ENCODE measurements at regions not wholly inside any gene's neighbourhood (a gene's known extent, or its start where the extent isn't known, plus 50 kb on each side); places are given as distances from the start of the nearest gene placed in this dataset.

DNA sequence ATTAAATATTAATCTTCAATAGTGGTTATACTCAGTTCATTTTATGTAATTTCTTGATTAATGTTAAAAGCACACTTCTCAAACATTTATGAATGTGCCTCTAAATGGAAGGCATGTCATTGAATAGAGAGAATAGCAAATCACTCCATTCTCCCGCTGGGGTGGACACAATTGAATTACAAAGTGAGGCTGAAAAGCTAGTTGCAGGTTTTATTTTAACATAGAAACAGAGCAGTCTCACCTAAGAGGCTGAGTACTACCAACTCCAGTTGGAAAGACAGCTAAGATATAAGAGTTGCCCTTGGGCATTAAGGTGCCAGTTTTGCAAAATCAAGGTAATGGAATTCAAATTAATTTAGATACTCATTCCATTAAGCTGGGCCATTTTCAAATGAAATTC, 147.2 kb downstream of the PCSK1 start:
- 100% methylated on average over 1 of the region's 1 CpG for WGBS (ENCODE audit: insufficient coverage)
- Histone ChIP-seq H3K27ac (ENCODE audit: low read length) (no peak overlapping the region), H3K4me1 (ENCODE audit: control insufficient read depth, insufficient read depth, low read length) (no peaks in the 10 kb centered on the region), H3K27me3 (ENCODE audit: control insufficient read depth, insufficient read depth, low read length) (no peaks in the 10 kb centered on the region), H3K4me3 (ENCODE audit: low read length) (no peak overlapping the region), H3K36me3 (ENCODE audit: control insufficient read depth, insufficient read depth, low read length) (no peaks in the 10 kb centered on the region), H3K9me3 (replicated peaks; ENCODE audit: control insufficient read depth, low read depth, low read length) (no peaks in the 10 kb centered on the region)
- no peak for DNase-seq

GRCh38 chr5:96284727-96285389, 148.2 kb downstream of the PCSK1 start:
- DNase-seq = no peak
- Histone ChIP-seq H3K27ac (ENCODE audit: low read length) (no peak overlapping the region), H3K4me3 (ENCODE audit: low read length) (no peak overlapping the region), H3K4me1 (ENCODE audit: control insufficient read depth, insufficient read depth, low read length) (no peaks in the 10 kb centered on the region), H3K36me3 (ENCODE audit: control insufficient read depth, insufficient read depth, low read length) (no peaks in the 10 kb centered on the region), H3K27me3 (ENCODE audit: control insufficient read depth, insufficient read depth, low read length) (no peaks in the 10 kb centered on the region), H3K9me3 (replicated peaks; ENCODE audit: control insufficient read depth, low read depth, low read length) (no peaks in the 10 kb centered on the region)
- WGBS (ENCODE audit: insufficient coverage) = no CpG with 5 or more reads among the region's 4 CpGs

- H3K4me3 ChIP-seq (ENCODE audit: low read length) = no peak overlapping the region
- no peak overlapping the region for H3K27ac ChIP-seq (ENCODE audit: low read length)
- H3K27me3 ChIP-seq (ENCODE audit: control insufficient read depth, insufficient read depth, low read length) = no peaks in the 10 kb centered on the region
- H3K9me3 ChIP-seq (replicated peaks; ENCODE audit: control insufficient read depth, low read depth, low read length) = no peaks in the 10 kb centered on the region
- no peak for DNase-seq
- no peaks in the 10 kb centered on the region for H3K36me3 ChIP-seq (ENCODE audit: control insufficient read depth, insufficient read depth, low read length)
- WGBS (ENCODE audit: insufficient coverage) = no CpG with 5 or more reads among the region's 5 CpGs
- H3K4me1 ChIP-seq (ENCODE audit: control insufficient read depth, insufficient read depth, low read length) = peaks cover 2% of the 10 kb centered on the region
Measured at GRCh38 chr5:96283589-96283988, 149.5 kb downstream of the PCSK1 start.

DNA sequence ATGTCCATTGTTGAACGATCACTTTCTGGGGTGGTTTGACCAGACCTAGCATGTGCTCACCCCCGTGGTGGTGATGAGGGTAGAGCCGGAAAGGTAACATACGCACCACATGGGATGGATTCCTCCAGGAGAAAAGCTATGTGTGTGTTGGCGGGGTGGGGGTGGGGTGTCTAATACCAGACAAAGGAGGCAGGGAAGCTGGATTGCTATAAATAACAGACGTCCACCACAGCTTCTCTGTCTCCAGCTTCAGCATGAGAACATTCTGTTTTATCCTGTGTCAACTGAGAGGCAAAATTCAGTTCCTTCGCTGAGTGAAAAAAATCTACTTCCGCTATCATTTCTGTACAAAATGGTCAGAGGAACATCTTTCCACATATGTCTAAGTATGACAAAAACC, 151.0 kb downstream of the PCSK1 start:
- 90% methylated on average over 4 of the region's 8 CpGs for WGBS (ENCODE audit: insufficient coverage)
- peaks cover 5% of the 10 kb centered on the region for H3K4me1 ChIP-seq (ENCODE audit: control insufficient read depth, insufficient read depth, low read length)
- no peaks in the 10 kb centered on the region for H3K27me3 ChIP-seq (ENCODE audit: control insufficient read depth, insufficient read depth, low read length)
- no peak overlapping the region for H3K27ac ChIP-seq (ENCODE audit: low read length)
- no peaks in the 10 kb centered on the region for H3K36me3 ChIP-seq (ENCODE audit: control insufficient read depth, insufficient read depth, low read length)
- H3K9me3 ChIP-seq (replicated peaks; ENCODE audit: control insufficient read depth, low read depth, low read length) = no peaks in the 10 kb centered on the region
- no peak for DNase-seq
- no peak overlapping the region for H3K4me3 ChIP-seq (ENCODE audit: low read length)

DNA sequence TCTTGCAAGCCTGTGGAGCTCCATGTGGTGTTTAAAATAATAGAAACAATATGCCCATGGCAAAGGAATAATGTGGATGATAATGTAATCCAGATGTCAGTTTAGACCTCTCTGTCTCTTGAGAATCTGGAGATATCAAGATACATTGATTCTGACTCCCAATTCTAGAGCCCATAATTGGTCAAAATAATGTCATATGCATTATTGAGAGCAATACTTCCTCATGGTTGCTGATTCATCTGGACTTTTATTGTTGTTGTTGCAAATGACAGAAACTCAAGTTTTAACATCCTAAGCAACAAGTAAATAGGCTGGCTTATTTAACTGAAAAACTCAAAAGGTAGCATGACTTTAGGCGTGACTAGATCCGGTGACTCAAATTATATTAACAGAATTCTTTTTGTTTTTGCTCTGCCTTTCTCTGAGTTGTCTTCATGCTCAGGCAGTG, 152.1 kb downstream of the PCSK1 start:
- peaks cover 5% of the 10 kb centered on the region for H3K4me1 ChIP-seq (ENCODE audit: control insufficient read depth, insufficient read depth, low read length)
- H3K27ac ChIP-seq (ENCODE audit: low read length) = no peak overlapping the region
- no peaks in the 10 kb centered on the region for H3K36me3 ChIP-seq (ENCODE audit: control insufficient read depth, insufficient read depth, low read length)
- H3K9me3 ChIP-seq (replicated peaks; ENCODE audit: control insufficient read depth, low read depth, low read length) = no peaks in the 10 kb centered on the region
- no peak overlapping the region for H3K4me3 ChIP-seq (ENCODE audit: low read length)
- DNase-seq = no peak
- no CpG with 5 or more reads among the region's 2 CpGs for WGBS (ENCODE audit: insufficient coverage)
- H3K27me3 ChIP-seq (ENCODE audit: control insufficient read depth, insufficient read depth, low read length) = no peaks in the 10 kb centered on the region

GRCh38 chr5:96279801-96280542, 153.1 kb downstream of the PCSK1 start:
- DNase-seq = no peak
- WGBS (ENCODE audit: insufficient coverage) = no CpG with 5 or more reads among the region's 6 CpGs
- no peak overlapping the region for H3K27ac ChIP-seq (ENCODE audit: low read length)
- H3K27me3 ChIP-seq (ENCODE audit: control insufficient read depth, insufficient read depth, low read length) = no peaks in the 10 kb centered on the region
- H3K4me1 ChIP-seq (ENCODE audit: control insufficient read depth, insufficient read depth, low read length) = peaks cover 5% of the 10 kb centered on the region
- no peaks in the 10 kb centered on the region for H3K9me3 ChIP-seq (replicated peaks; ENCODE audit: control insufficient read depth, low read depth, low read length)
- H3K36me3 ChIP-seq (ENCODE audit: control insufficient read depth, insufficient read depth, low read length) = no peaks in the 10 kb centered on the region
- no peak overlapping the region for H3K4me3 ChIP-seq (ENCODE audit: low read length)

DNA sequence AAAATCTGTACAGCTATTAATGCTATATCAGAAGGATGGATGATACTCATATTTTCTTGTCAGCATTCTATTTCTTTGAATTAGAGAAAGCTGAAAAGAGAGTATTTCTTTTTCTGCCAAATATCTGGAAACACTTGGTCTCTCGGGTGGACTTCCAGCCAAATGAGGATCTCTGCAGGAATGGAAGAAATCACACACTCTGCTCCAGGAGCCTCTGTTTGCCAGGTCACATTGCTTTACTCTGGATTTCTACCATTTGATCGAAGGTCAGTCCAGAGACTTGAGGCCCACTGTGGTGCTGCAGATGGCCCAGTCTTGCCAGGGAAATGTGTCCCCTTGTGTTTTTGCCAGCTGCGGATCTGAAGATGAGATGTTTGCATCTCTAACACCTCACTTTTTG, 154.1 kb downstream of the PCSK1 start:
- Histone ChIP-seq H3K27ac (ENCODE audit: low read length) (no peak overlapping the region), H3K4me1 (ENCODE audit: control insufficient read depth, insufficient read depth, low read length) (peaks cover 5% of the 10 kb centered on the region), H3K4me3 (ENCODE audit: low read length) (no peak overlapping the region), H3K27me3 (ENCODE audit: control insufficient read depth, insufficient read depth, low read length) (no peaks in the 10 kb centered on the region), H3K9me3 (replicated peaks; ENCODE audit: control insufficient read depth, low read depth, low read length) (no peaks in the 10 kb centered on the region), H3K36me3 (ENCODE audit: control insufficient read depth, insufficient read depth, low read length) (no peaks in the 10 kb centered on the region)
- peak; percentile 95 for DNase-seq
- 14% methylated on average over 1 of the region's 3 CpGs for WGBS (ENCODE audit: insufficient coverage)

DNA sequence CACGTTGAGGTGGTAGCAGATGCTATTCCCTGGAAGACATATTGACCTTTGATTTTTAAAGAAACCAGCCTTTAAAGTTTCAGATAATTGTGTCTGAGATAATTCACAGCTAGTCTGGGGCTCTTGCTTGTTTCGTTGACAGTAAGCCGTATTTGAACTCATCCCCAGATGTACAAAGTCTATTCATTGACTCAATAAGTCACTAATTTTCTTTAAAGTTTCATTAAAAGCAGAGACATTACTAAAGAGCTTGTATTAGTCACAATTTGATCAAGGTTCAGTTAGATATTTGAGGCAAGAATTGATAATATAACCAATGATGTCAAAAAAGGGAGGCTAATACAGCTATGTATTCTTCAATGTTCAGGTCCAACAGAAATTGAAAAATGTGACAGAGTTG, 158.0 kb downstream of the PCSK1 start:
- H3K27me3 ChIP-seq (ENCODE audit: control insufficient read depth, insufficient read depth, low read length) = no peaks in the 10 kb centered on the region
- WGBS (ENCODE audit: insufficient coverage) = no CpG with 5 or more reads among the region's 3 CpGs
- H3K27ac ChIP-seq (ENCODE audit: low read length) = no peak overlapping the region
- H3K4me1 ChIP-seq (ENCODE audit: control insufficient read depth, insufficient read depth, low read length) = peaks cover 5% of the 10 kb centered on the region
- no peaks in the 10 kb centered on the region for H3K9me3 ChIP-seq (replicated peaks; ENCODE audit: control insufficient read depth, low read depth, low read length)
- no peak overlapping the region for H3K4me3 ChIP-seq (ENCODE audit: low read length)
- DNase-seq = no peak
- H3K36me3 ChIP-seq (ENCODE audit: control insufficient read depth, insufficient read depth, low read length) = no peaks in the 10 kb centered on the region

DNA sequence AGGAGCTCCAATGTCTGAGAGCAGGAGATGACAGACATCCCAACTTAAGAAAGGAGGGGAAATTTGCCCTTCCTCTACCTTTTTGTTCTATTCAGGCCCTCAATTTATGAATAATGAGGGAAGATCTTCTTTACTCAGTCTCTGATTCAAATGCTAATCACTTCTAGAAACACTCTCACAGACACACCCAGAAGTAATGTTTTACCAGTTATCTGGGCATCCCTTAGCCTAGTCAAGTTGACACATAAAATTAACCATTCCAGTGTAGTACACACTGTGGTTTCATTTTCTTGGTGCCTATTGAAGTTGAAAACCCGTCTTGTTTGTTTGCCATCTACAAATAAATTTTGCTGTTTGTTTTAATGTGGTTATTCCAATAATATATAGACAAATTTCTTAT, 167.6 kb downstream of the PCSK1 start:
- H3K9me3 ChIP-seq (replicated peaks; ENCODE audit: control insufficient read depth, low read depth, low read length) = no peaks in the 10 kb centered on the region
- no peak overlapping the region for H3K4me3 ChIP-seq (ENCODE audit: low read length)
- no peaks in the 10 kb centered on the region for H3K27me3 ChIP-seq (ENCODE audit: control insufficient read depth, insufficient read depth, low read length)
- H3K4me1 ChIP-seq (ENCODE audit: control insufficient read depth, insufficient read depth, low read length) = no peaks in the 10 kb centered on the region
- WGBS (ENCODE audit: insufficient coverage) = no CpG with 5 or more reads among the region's 1 CpG
- H3K27ac ChIP-seq (ENCODE audit: low read length) = no peak overlapping the region
- H3K36me3 ChIP-seq (ENCODE audit: control insufficient read depth, insufficient read depth, low read length) = no peaks in the 10 kb centered on the region
- DNase-seq = no peak

GRCh38 chr5:96264047-96264446, 169.0 kb downstream of the PCSK1 start:
- Histone ChIP-seq H3K27ac (ENCODE audit: low read length) (no peak overlapping the region), H3K9me3 (replicated peaks; ENCODE audit: control insufficient read depth, low read depth, low read length) (no peaks in the 10 kb centered on the region), H3K4me1 (ENCODE audit: control insufficient read depth, insufficient read depth, low read length) (no peaks in the 10 kb centered on the region), H3K4me3 (ENCODE audit: low read length) (no peak overlapping the region), H3K36me3 (ENCODE audit: control insufficient read depth, insufficient read depth, low read length) (no peaks in the 10 kb centered on the region), H3K27me3 (ENCODE audit: control insufficient read depth, insufficient read depth, low read length) (no peaks in the 10 kb centered on the region)
- no peak for DNase-seq
- WGBS (ENCODE audit: insufficient coverage) = no CpG with 5 or more reads among the region's 3 CpGs
